ENCODE measurements at regions not wholly inside any gene's neighbourhood (a gene's known extent, or its start where the extent isn't known, plus 50 kb on each side); places are given as distances from the start of the nearest gene placed in this dataset.
"Not testable (repeated sequence)": the region's sequence is repeated elsewhere in the genome, so short reads cannot be mapped to it uniquely, and the experiment has no call there.

DNA sequence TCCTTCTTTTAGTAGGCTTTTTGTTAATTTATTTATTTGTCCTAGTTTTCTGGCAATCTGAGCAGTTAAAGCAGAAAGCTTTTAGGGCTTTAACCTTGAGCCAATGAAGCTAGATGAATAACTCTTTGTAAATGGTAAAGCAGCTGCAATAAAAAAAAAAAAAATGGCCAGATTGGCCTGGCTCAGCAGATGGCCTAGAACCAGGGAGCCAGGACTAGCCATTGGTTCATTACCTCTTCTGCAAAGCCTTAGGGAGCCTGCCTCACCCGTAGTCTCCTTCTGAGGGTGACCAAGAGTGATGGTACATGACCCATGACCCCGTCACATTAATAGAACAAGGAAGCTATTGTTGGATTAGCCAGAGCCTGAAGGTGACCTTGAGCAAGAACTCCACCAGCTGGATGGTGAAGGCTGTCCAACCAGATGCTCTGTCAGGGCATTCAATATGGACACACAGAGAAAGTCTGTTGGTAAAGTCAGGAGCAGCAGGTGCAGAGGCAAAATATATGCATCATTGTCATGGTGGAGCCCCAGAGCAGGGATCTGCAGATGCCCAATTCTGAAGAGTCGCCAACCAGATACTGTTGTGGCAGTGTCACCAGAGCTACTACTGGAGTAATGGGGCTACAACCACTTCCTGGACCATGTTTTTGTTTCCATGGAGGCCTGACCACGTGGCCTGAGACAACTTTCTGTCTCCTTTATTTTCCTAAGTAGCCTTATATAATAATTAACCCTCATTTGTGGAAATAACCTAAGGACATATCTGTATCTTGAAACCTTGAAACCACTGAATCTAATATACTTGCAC lies 100.7 kb downstream of the MTX3 start:
- H3K4me3 ChIP-seq, result peak overlapping the region; percentile 47; the same call in 1 of the 2 replicates
- H3K36me3 ChIP-seq, result peaks cover 24% of the 10 kb centered on the region; the same call in 1 of the 2 replicates
- peaks cover 66% of the 10 kb centered on the region for H3K4me1 ChIP-seq
- peak overlapping the region; percentile 99 for H3K27ac ChIP-seq
- H3K4me2 ChIP-seq, result peak overlapping the region; percentile 50
- TF ChIP-seq Cebpa-rat (IDR thresholded peaks at IDR 0.05), result no peak
- no peak overlapping the region for H3K9ac ChIP-seq
- peaks cover 71% of the 10 kb centered on the region for H3K9me3 ChIP-seq
- H3K27me3 ChIP-seq, result no peaks in the 10 kb centered on the region
- no peaks in the 10 kb centered on the region for H4K20me1 ChIP-seq

DNA sequence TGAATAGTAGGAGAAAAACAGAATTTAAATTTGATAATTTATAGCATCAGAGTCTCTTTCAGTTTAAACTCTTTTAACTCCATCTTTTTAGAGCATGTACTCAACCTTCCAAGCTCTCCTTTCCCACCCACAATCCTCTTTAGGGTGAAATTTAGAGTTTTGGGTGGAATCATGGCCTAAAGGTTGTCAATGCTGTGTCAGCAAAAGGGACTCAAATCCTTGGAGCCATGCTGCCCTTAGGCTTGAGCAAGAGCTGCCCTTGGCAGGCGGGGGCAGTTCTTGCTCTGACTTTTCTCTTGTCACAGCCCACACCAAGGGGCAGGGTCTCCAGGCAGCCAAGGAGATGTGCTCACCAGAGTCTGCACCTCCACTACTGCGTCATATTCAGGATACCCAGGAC lies 102.4 kb downstream of the MTX3 start:
- Histone ChIP-seq H3K27me3 (no peaks in the 10 kb centered on the region), H3K27ac (peak overlapping the region; percentile 99), H3K9me3 (peaks cover 63% of the 10 kb centered on the region), H3K9ac (0 out of 2 replicates have a peak overlapping the region, but pooled peaks have one; percentile 17), H4K20me1 (no peaks in the 10 kb centered on the region), H3K4me2 (peak overlapping the region; percentile 87), H3K4me1 (peaks cover 83% of the 10 kb centered on the region), H3K4me3 (peak overlapping the region; percentile 40), H3K36me3 (peaks cover 24% of the 10 kb centered on the region; the same call in 1 of the 2 replicates)
- TF ChIP-seq Cebpa-rat (IDR thresholded peaks at IDR 0.05), result no peak

DNA sequence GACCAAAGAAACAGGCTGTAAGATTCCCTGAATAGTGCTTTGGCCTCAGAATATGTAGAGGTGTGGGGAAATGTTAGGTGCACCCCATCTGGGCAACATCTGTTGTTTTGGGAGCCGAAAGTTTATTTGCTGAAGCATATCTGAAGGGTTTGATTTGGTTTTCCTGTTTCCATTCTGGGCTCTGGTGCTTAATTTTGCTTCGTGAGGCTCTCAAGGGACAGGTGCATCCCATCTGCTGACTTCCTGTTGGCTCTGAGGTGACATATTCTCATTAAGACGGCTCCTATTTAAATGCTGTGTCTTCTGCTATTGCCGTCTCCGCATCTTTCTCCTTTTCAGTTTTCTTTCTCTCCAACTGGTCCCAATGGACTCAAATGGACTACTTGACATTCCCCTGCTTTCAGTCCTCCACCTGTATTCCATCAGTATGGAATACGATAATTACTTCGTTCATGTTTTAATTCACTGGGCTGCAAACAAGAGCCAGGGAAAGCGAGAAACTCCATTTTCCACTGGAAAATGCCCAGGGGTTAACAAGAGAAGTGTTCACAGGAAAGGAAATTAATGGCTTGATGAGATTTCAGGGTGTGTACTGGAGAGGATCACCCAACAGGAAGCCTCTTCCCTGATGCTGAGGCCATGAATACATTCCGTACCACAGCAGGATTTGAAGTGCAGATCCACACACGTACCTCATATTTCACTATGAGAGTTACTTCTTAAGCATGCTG lies 104.0 kb downstream of the MTX3 start:
- peaks cover 21% of the 10 kb centered on the region; the same call in 1 of the 2 replicates for H3K36me3 ChIP-seq
- H3K9me3 ChIP-seq, result peaks cover 58% of the 10 kb centered on the region
- H3K4me2 ChIP-seq, result peak overlapping the region; percentile 87
- H4K20me1 ChIP-seq, result no peaks in the 10 kb centered on the region
- no peak for TF ChIP-seq Cebpa-rat (IDR thresholded peaks at IDR 0.05)
- H3K4me1 ChIP-seq, result peaks cover 95% of the 10 kb centered on the region
- no peaks in the 10 kb centered on the region for H3K27me3 ChIP-seq
- H3K4me3 ChIP-seq, result peak overlapping the region; percentile 51
- H3K27ac ChIP-seq, result peak overlapping the region; percentile 99
- H3K9ac ChIP-seq, result peak overlapping the region; percentile 89

DNA sequence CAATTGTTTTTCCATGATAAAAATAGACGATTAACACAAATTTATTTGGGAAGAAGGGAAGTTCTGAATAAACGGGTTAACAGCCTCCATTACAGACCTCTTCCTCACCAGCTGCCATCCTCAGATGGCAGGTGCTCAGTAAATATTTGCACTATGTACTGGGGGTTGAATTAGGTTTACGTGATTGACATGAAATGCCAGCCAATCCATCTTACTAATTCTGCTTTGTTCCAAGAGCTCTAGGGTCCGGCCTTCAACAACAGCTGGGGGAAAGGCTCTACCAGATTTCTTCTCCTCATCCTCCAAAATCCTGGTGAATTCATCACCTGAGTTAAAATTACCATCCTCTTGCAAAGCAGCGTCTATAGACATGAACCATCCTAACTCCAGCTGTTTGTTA lies 104.6 kb downstream of the MTX3 start:
- H3K4me1 ChIP-seq, result peaks cover 90% of the 10 kb centered on the region
- no peaks in the 10 kb centered on the region for H4K20me1 ChIP-seq
- H3K27me3 ChIP-seq, result no peaks in the 10 kb centered on the region
- H3K36me3 ChIP-seq, result peaks cover 25% of the 10 kb centered on the region; the same call in 1 of the 2 replicates
- H3K9me3 ChIP-seq, result peaks cover 63% of the 10 kb centered on the region
- peak overlapping the region; percentile 99 for H3K27ac ChIP-seq
- TF ChIP-seq Cebpa-rat (IDR thresholded peaks at IDR 0.05), result no peak
- peak overlapping the region; percentile 51 for H3K4me3 ChIP-seq
- peak overlapping the region; percentile 87 for H3K4me2 ChIP-seq
- peak overlapping the region; percentile 89 for H3K9ac ChIP-seq

DNA sequence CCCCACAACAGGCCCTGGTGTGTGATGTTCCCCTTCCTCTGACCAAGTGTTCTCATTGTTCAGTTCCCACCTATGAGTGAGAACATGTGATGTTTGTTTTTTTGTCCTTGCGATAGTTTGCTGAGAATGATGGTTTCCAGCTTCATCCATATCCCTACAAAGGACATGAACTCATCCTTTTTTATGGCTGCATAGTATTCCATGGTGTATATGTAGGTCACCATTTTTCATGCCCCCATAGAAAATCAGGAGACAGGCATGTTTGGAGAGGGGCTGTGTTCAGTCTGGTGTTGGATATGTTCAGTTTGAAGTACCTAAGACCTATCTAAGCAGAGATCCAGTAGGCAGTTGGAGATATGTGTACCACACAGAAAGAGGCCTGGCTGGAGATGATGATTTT lies 111.2 kb downstream of the MTX3 start:
- not testable (repeated sequence) for H3K4me3 ChIP-seq, H3K36me3 ChIP-seq, H3K27me3 ChIP-seq, H3K9ac ChIP-seq, H3K4me2 ChIP-seq, H3K27ac ChIP-seq, H4K20me1 ChIP-seq
- H3K9me3 ChIP-seq, result peaks cover 44% of the 10 kb centered on the region
- H3K4me1 ChIP-seq, result peaks cover 57% of the 10 kb centered on the region

DNA sequence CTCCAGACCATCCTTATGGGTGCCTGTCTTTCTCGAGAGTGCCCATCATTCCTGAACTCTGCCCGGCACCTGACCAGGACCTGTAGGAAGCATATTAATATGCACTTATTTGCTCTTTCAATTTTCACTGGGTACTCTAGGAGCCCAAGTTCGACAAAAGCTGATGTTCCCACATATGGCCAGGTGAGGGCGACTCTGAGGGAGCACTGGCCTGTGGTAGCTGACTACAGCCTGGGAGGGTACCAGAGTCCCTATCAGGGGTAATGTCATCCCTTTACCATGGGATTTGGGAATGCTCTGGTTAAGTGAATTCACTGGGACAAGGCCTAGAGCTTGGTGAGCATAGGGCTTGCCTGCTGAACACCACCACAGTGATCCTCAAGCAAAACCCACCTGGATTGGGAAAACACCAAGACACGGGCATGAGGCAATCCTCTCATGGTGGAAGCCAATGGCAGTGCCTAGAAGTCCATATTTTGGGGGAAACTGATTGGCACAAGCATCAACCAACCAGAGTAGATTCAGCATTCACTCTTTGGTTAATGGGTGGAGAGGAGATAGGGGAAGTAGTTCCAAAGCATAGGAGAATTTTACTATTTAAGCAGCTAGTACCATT lies 112.2 kb downstream of the MTX3 start:
- no peak overlapping the region for H3K9ac ChIP-seq
- no peaks in the 10 kb centered on the region for H3K27me3 ChIP-seq
- TF ChIP-seq Cebpa-rat (IDR thresholded peaks at IDR 0.05), result no peak
- peaks cover 4% of the 10 kb centered on the region; the same call in 1 of the 2 replicates for H3K36me3 ChIP-seq
- peaks cover 47% of the 10 kb centered on the region for H3K9me3 ChIP-seq
- H3K4me2 ChIP-seq, result no peak overlapping the region
- H3K4me1 ChIP-seq, result peaks cover 46% of the 10 kb centered on the region
- no peak overlapping the region for H3K4me3 ChIP-seq
- peak overlapping the region; percentile 30; the same call in 1 of the 2 replicates for H3K27ac ChIP-seq
- no peaks in the 10 kb centered on the region for H4K20me1 ChIP-seq

DNA sequence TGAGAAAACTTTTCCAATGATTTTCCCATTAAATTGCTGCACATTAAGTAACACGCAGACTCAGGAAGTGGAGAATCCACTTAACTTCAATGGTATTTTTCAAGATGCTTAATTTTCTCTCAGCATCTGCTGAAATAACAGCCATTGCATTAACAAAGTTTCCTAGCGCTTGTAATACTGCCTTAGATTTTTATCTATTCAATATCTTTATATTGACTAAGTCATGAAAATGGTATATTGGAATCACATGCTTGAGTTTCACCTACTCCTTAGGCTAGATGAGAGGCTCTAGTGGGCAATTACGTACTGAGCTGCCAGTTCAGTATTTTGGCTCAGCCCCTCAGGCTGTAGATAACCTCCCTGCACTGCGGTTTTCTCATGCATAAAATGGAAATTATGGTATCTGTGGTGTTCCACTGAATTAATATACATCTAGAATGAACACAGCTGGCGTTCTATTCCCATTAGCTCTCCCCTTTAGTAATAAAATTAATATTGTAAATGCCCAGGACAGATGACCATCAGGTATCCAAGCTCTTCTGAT lies 112.9 kb downstream of the MTX3 start:
- Histone ChIP-seq H3K27ac (0 out of 2 replicates have a peak overlapping the region, but pooled peaks have one; percentile 30), H3K4me1 (peaks cover 40% of the 10 kb centered on the region), H3K9me3 (peaks cover 48% of the 10 kb centered on the region), H3K36me3 (peaks cover 4% of the 10 kb centered on the region; the same call in 1 of the 2 replicates), H3K4me3 (no peak overlapping the region), H3K4me2 (no peak overlapping the region; the same call in 1 of the 2 replicates), H3K27me3 (no peaks in the 10 kb centered on the region), H3K9ac (no peak overlapping the region), H4K20me1 (no peaks in the 10 kb centered on the region)
- TF ChIP-seq Cebpa-rat (IDR thresholded peaks at IDR 0.05), result no peak

DNA sequence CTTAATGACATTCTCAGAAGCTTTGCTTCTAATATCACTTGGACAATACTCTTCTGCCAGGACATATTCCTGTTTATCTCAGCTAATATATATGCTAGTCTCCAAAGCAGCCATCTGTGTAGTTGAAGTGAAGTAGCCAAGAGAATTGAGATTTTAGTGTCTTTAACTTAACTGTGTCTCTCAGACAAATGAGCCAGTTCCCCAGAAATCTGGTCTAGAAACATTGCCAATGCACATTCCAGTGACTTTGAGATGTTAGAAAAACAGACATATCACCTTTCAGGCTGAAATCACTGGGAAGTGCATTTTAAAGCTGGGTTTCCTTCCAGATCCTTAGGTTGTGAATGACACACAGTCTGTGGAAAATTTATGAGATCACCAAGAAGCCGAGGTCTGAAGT lies 114.6 kb downstream of the MTX3 start:
- no peaks in the 10 kb centered on the region for H3K27me3 ChIP-seq
- no peak overlapping the region for H3K9ac ChIP-seq
- 0 out of 2 replicates have a peak overlapping the region, but pooled peaks have one; percentile 24 for H3K27ac ChIP-seq
- H3K4me1 ChIP-seq, result peaks cover 32% of the 10 kb centered on the region
- no peak for TF ChIP-seq Cebpa-rat (IDR thresholded peaks at IDR 0.05)
- no peaks in the 10 kb centered on the region for H4K20me1 ChIP-seq
- no peak overlapping the region for H3K4me3 ChIP-seq
- H3K4me2 ChIP-seq, result peak overlapping the region; percentile 36; the same call in 1 of the 2 replicates
- no peaks in the 10 kb centered on the region for H3K36me3 ChIP-seq
- H3K9me3 ChIP-seq, result peaks cover 40% of the 10 kb centered on the region

DNA sequence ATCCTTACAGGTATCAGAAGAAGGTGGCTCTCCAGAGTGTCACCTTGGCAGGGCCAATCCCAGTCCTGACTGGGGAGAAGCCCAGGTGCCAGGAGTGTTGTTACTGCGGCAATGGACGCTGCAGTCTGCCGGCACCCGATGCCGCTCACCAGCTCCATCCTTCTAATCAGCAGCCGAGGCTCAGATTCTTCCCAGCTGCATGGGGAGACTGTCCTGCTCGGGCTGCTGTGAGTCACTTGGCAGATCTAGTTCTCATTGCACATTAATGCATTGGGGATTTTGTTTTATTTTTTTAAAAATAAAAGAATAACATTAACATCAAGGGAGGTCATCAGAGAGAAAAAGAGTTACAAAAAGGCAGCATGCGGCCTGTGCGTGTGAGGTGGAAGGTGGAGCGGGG lies 115.8 kb downstream of the MTX3 start:
- H3K36me3 ChIP-seq, result no peaks in the 10 kb centered on the region
- peaks cover 37% of the 10 kb centered on the region for H3K9me3 ChIP-seq
- no peaks in the 10 kb centered on the region for H3K27me3 ChIP-seq
- H3K4me2 ChIP-seq, result no peak overlapping the region
- H4K20me1 ChIP-seq, result no peaks in the 10 kb centered on the region
- no peak overlapping the region for H3K9ac ChIP-seq
- no peak overlapping the region for H3K4me3 ChIP-seq
- no peak for TF ChIP-seq Cebpa-rat (IDR thresholded peaks at IDR 0.05)
- H3K4me1 ChIP-seq, result peaks cover 32% of the 10 kb centered on the region
- H3K27ac ChIP-seq, result no peak overlapping the region
